Neuronal stem cell (in vitro differentiated cells): ENCODE measurements at regions not wholly inside any gene's neighbourhood (a gene's known extent, or its start where the extent isn't known, plus 50 kb on each side); places are given as distances from the start of the nearest gene placed in this dataset.

Experiments
- DNase-seq: peaks from one replicate; pipeline ENCODE4 v3.0.0-alpha.2; 2013; ENCODE audit warnings: low spot score
- H2AFZ ChIP-seq: one replicate; pipeline ENCODE4 v1.6.1; 2013; ENCODE audit warnings: mild to moderate bottlenecking, low read length, inconsistent platforms
- H2AK5ac ChIP-seq: 2 replicates; pipeline ENCODE4 v1.6.1; 2013; ENCODE audit warnings: low read depth, mild to moderate bottlenecking, inconsistent platforms, low read length, moderate library complexity, mixed read lengths
- H2BK120ac ChIP-seq: 2 replicates; pipeline ENCODE4 v1.6.1; 2013; ENCODE audit warnings: low read depth, mild to moderate bottlenecking, inconsistent platforms, low read length, moderate library complexity, mixed read lengths
- H2BK12ac ChIP-seq: one replicate; pipeline ENCODE4 v1.6.1; 2013; ENCODE audit warnings: low read length, inconsistent platforms
- H2BK15ac ChIP-seq: 2 replicates; pipeline ENCODE4 v1.6.1; 2013; ENCODE audit warnings: mild to moderate bottlenecking, low read length, inconsistent platforms, mixed read lengths
- H2BK5ac ChIP-seq: one replicate; pipeline ENCODE4 v1.6.1; 2013; ENCODE audit warnings: inconsistent platforms, mild to moderate bottlenecking, low read length, moderate library complexity
- H3K14ac ChIP-seq: one replicate; pipeline ENCODE4 v1.6.1; 2013; ENCODE audit warnings: low read length, inconsistent platforms
- H3K18ac ChIP-seq: 2 replicates; pipeline ENCODE4 v1.6.1; 2013; ENCODE audit warnings: low read length, inconsistent platforms
- H3K23ac ChIP-seq: 2 replicates; pipeline ENCODE4 v1.6.1; 2013; ENCODE audit warnings: low read depth, mild to moderate bottlenecking, mixed read lengths, low read length, inconsistent platforms; ENCODE audit not compliant: poor library complexity
- H3K27ac ChIP-seq: replicated peaks from 3 replicates; pipeline ENCODE4 v1.5.1; 2013; ENCODE audit warnings: low read length, inconsistent platforms
- H3K27me3 ChIP-seq, 3 experiments: 2 replicates each; pipeline ENCODE4 v1.6.1; 2013; ENCODE audit warnings: low read length in 3 of 3, mild to moderate bottlenecking in 2 of 3, inconsistent platforms in 1 of 3, low read depth in 1 of 3, mixed read lengths in 1 of 3, moderate library complexity in 1 of 3; ENCODE audit not compliant: control insufficient read depth in 3 of 3, insufficient read depth in 3 of 3
- H3K36me3 ChIP-seq, 2 donors: replicated peaks in 1 of 2; 2 replicates each; pipeline ENCODE4 v1.6.1; 2013; ENCODE audit warnings: low read length in 2 of 2; ENCODE audit not compliant: control insufficient read depth in 2 of 2, insufficient read depth in 2 of 2
- H3K4ac ChIP-seq: 2 replicates; pipeline ENCODE4 v1.6.1; 2013; ENCODE audit warnings: inconsistent platforms, mild to moderate bottlenecking, low read length, moderate library complexity
- H3K4me1 ChIP-seq, 2 donors: 1 replicate in 1 of 2; 2 replicates in 1 of 2; pipeline ENCODE4 v1.6.1; 2013; ENCODE audit warnings: low read length in 2 of 2, low read depth in 1 of 2; ENCODE audit not compliant: control insufficient read depth in 2 of 2, insufficient read depth in 1 of 2
- H3K4me2 ChIP-seq: one replicate; pipeline ENCODE4 v1.6.1; 2013; ENCODE audit warnings: mild to moderate bottlenecking, low read length, inconsistent platforms; ENCODE audit not compliant: insufficient read depth, poor library complexity, severe bottlenecking
- H3K4me3 ChIP-seq, 2 donors: 2 replicates each; pipeline ENCODE4 v1.5.1; 2013; ENCODE audit warnings: low read length in 2 of 2, mild to moderate bottlenecking in 2 of 2, inconsistent platforms in 1 of 2, moderate library complexity in 1 of 2
- H3K79me1 ChIP-seq: one replicate; pipeline ENCODE4 v1.6.1; 2013; ENCODE audit warnings: low read depth, mild to moderate bottlenecking, inconsistent platforms, low read length, moderate library complexity
- H3K9ac ChIP-seq: one replicate; pipeline ENCODE4 v1.6.1; 2013; ENCODE audit warnings: mild to moderate bottlenecking, low read depth, low read length, inconsistent platforms; ENCODE audit not compliant: poor library complexity
- H3K9me3 ChIP-seq, 2 donors: replicated peaks in 1 of 2; 2 replicates each; pipeline versions ENCODE3 to v1.6.1; 2013; ENCODE audit warnings: low read length in 2 of 2, mild to moderate bottlenecking in 2 of 2, inconsistent platforms in 1 of 2, low read depth in 1 of 2, mixed read lengths in 1 of 2, moderate library complexity in 1 of 2; ENCODE audit not compliant: control insufficient read depth in 2 of 2, insufficient read depth in 1 of 2
- H4K8ac ChIP-seq: one replicate; pipeline ENCODE4 v1.6.1; 2013; ENCODE audit warnings: low read depth, mild to moderate bottlenecking, inconsistent platforms, low read length, moderate library complexity
- H4K91ac ChIP-seq: one replicate; pipeline ENCODE4 v1.6.1; 2013; ENCODE audit warnings: low read length, low read depth, mild to moderate bottlenecking, inconsistent platforms; ENCODE audit not compliant: poor library complexity
- WGBS, 2 donors: extraction: QIAGEN DNeasy Blood & Tissue Kit; methylation state at CpG; one replicate each; pipeline ENCODE4 v1.1.7; 2013; ENCODE audit warnings: missing lambda C conversion rate in 2 of 2, mixed read lengths in 1 of 2; ENCODE audit not compliant: insufficient read length in 2 of 2, insufficient replicate concordance in 1 of 2; ENCODE audit errors: extremely low coverage in 2 of 2; 5-methylcytosine and 5-hydroxymethylcytosine counted together

DNA sequence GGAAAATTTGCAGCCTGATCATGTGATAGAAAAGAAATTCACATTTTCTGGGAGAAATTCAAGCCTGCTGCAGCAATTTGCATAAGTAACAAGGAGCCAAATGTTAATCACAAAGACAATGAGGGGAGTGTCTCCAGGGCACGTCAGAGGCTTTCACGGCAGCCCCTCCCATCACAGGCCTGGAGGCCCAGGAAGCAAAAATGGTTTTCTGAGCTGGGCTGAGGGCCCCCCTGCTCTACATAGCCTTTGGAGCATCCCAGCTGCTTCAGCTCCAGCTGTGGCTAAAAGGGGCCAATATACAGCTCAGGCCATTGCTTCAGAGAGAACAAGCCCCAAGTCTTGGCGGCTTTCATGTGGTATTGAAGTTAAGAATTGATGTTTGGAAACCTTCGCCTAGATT is 445.3 kb upstream of the ZEB2 start:
- Histone ChIP-seq H3K4me1 (peaks cover 0 to 2% of the 10 kb centered on the region in 2 donors), H2BK120ac (no peak overlapping the region), H2BK5ac (no peak overlapping the region), H3K14ac (no peak overlapping the region), H3K23ac (no peak overlapping the region), H3K4me3 (no peak overlapping the region), H3K36me3 (no peaks in the 10 kb centered on the region), H2BK12ac (no peak overlapping the region), H3K4me2 (no peak overlapping the region), H2AFZ (no peak overlapping the region), H3K27me3 (no peaks in the 10 kb centered on the region), H2BK15ac (no peak overlapping the region), H3K27ac (no peak overlapping the region), H4K8ac (no peak overlapping the region), H4K91ac (no peak overlapping the region), H3K79me1 (no peaks in the 10 kb centered on the region), H3K18ac (no peak overlapping the region), H2AK5ac (no peak overlapping the region), H3K9me3 (peaks cover 8 to 14% of the 10 kb centered on the region in 2 donors), H3K4ac (no peak overlapping the region), H3K9ac (no peak overlapping the region)
- DNase-seq, result no peak
- no CpG with 5 or more reads among the region's 4 CpGs for WGBS, 2 donors

DNA sequence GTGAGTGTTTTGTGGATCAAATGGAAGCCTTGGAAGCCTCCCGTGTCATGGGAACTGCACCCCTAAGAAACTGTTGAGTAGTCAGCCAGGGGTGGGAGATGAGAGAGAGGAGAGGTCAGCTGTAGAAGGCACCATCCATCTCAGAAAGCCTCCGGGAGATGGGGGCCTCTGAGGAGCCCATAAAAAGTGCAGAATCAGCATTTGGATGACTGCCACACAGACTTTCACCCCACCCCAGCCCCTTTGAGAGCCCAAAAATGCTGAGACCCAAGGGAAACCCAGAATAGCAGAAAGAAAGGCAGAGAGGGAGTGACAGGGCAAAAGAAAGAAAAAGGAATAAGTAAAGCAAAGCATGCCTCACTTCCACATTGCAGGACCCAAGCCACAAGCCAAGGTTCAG is 443.1 kb upstream of the ZEB2 start:
- WGBS, 2 donors, result no CpG with 5 or more reads among the region's 2 CpGs
- H2BK120ac ChIP-seq, result no peak overlapping the region
- no peaks in the 10 kb centered on the region for H3K36me3 ChIP-seq
- DNase-seq, result no peak
- H3K4me2 ChIP-seq, result no peak overlapping the region
- H3K27me3 ChIP-seq, result no peaks in the 10 kb centered on the region
- no peak overlapping the region for H2BK15ac ChIP-seq
- no peak overlapping the region for H3K4me3 ChIP-seq
- no peak overlapping the region for H2AK5ac ChIP-seq
- no peak overlapping the region for H4K91ac ChIP-seq
- peaks cover 0 to 2% of the 10 kb centered on the region in 2 donors for H3K4me1 ChIP-seq
- H2AFZ ChIP-seq, result no peak overlapping the region
- no peak overlapping the region for H2BK12ac ChIP-seq
- no peak overlapping the region for H3K4ac ChIP-seq
- no peak overlapping the region for H3K9ac ChIP-seq
- no peak overlapping the region for H3K14ac ChIP-seq
- no peak overlapping the region for H3K23ac ChIP-seq
- H4K8ac ChIP-seq, result no peak overlapping the region
- H2BK5ac ChIP-seq, result no peak overlapping the region
- H3K18ac ChIP-seq, result no peak overlapping the region
- H3K79me1 ChIP-seq, result no peaks in the 10 kb centered on the region
- H3K9me3 ChIP-seq, result peaks cover 6 to 14% of the 10 kb centered on the region in 2 donors
- H3K27ac ChIP-seq, result no peak overlapping the region

DNA sequence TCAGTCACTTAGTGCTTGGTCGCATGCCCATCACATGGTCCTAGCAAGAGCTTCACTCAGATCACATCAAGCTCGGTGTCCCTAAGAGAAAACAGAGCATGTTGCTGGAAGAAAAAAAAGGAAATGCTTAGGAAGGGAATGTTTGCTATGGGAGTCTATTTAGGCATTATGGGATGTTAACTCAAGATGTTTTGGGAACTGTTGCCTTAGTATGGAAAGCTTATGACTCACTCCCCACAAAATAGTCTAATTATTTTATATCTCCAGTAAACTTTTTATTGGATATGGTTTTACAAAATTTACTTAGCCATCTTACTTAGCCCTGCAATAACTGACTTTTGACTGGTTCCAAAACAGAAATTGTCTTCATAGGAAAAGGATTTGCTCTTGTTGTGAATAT is 439.5 kb upstream of the ZEB2 start:
- H2BK12ac ChIP-seq, result no peak overlapping the region
- no peak overlapping the region for H2AFZ ChIP-seq
- H3K27ac ChIP-seq, result no peak overlapping the region
- H3K9ac ChIP-seq, result no peak overlapping the region
- H3K27me3 ChIP-seq, result no peaks in the 10 kb centered on the region
- H3K9me3 ChIP-seq, result no peaks in the 10 kb centered on the region
- no peak overlapping the region for H2AK5ac ChIP-seq
- no peak overlapping the region for H3K14ac ChIP-seq
- H3K4ac ChIP-seq, result no peak overlapping the region
- no peaks in the 10 kb centered on the region for H3K79me1 ChIP-seq
- no CpG with 5 or more reads among the region's 2 CpGs for WGBS, 2 donors
- DNase-seq, result no peak
- H3K4me2 ChIP-seq, result no peak overlapping the region
- H3K4me1 ChIP-seq, result peaks cover 0 to 2% of the 10 kb centered on the region in 2 donors
- no peak overlapping the region for H3K23ac ChIP-seq
- H3K36me3 ChIP-seq, result no peaks in the 10 kb centered on the region
- no peak overlapping the region for H4K8ac ChIP-seq
- no peak overlapping the region for H2BK5ac ChIP-seq
- H3K4me3 ChIP-seq, result no peak overlapping the region
- H2BK15ac ChIP-seq, result no peak overlapping the region
- H2BK120ac ChIP-seq, result no peak overlapping the region
- no peak overlapping the region for H3K18ac ChIP-seq
- H4K91ac ChIP-seq, result no peak overlapping the region

DNA sequence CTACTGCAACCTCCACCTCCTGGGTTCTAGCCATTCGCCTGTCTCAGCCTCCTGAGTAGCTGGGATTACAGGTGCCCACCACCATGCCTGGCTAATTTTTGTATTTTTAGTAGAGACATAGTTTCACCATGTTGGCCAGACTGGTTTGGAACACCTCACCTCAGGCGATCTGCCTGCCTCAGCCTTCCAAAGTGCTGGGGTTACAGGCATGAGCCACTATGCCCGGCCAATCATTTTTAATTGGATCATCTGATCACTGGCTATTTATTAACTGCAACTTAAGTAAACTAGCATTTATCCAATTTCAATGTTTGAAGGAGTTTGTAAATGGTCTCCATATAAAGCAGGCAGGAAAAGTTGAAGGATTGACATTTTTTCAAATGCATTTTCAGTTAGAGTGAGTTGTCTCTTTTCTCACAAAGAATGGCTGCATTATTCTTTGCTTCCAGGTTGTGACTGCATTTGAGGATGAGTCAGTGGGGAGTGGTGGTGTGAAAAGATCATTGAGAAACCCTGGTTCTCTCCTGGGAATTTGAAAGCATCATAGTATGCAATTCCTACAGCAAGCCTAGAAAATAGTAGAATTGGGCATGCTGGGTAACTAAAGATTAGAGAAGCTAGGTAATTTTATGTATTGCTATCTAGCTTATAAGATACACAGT is 431.1 kb upstream of the ZEB2 start:
- no peak overlapping the region for H2AK5ac ChIP-seq
- no peak overlapping the region for H2BK120ac ChIP-seq
- H3K14ac ChIP-seq, result no peak overlapping the region
- no peaks in the 10 kb centered on the region for H3K79me1 ChIP-seq
- H3K4me2 ChIP-seq, result no peak overlapping the region
- no peak for DNase-seq
- H3K9ac ChIP-seq, result no peak overlapping the region
- no peak overlapping the region for H3K23ac ChIP-seq
- no peak overlapping the region for H2BK15ac ChIP-seq
- no peaks in the 10 kb centered on the region for H3K9me3 ChIP-seq
- no peak overlapping the region for H4K8ac ChIP-seq
- H3K4me3 ChIP-seq, result no peak overlapping the region
- H3K4me1 ChIP-seq, result peaks cover 0 to 8% of the 10 kb centered on the region in 2 donors
- WGBS, 2 donors, result no CpG with 5 or more reads among the region's 3 CpGs
- no peak overlapping the region for H2BK5ac ChIP-seq
- no peak overlapping the region for H3K18ac ChIP-seq
- no peak overlapping the region for H3K27ac ChIP-seq
- H2AFZ ChIP-seq, result no peak overlapping the region
- H3K27me3 ChIP-seq, result no peaks in the 10 kb centered on the region
- no peaks in the 10 kb centered on the region for H3K36me3 ChIP-seq
- H4K91ac ChIP-seq, result no peak overlapping the region
- H2BK12ac ChIP-seq, result no peak overlapping the region
- H3K4ac ChIP-seq, result no peak overlapping the region
